ENCODE measurements at regions not wholly inside any gene's neighbourhood (a gene's known extent, or its start where the extent isn't known, plus 50 kb on each side); places are given as distances from the start of the nearest gene placed in this dataset.

DNA sequence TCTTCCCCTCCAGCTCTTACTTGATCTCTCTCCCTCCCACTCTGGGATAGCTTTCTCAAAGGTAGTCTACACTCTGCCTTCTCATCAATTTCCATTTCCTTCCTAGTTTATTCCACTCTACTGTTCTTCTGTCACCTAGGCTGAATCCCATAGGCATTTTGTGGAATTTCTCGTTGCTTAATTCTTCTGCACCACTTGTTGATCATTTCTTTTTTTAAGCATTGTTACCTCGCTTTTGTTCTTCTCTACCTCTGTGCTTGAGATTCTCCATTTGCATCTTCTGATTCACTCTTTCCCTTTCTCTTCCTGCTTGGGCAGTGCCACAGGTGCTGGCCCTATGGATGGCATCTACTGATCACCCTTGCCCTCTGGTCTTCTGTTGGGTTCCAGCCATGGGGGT lies 567.2 kb downstream of the CDH26 start:
- Histone ChIP-seq H3K79me2 (ENCODE audit: insufficient read depth) (no peaks in the 10 kb centered on the region), H3K27ac (ENCODE audit: low read depth in 2 of 2, low read length in 1 of 2) (no peak overlapping the region), H3K9ac (no peak overlapping the region), H3K9me2 (no peaks in the 10 kb centered on the region), H3K4me2 (no peak overlapping the region), H3K4me3 (ENCODE audit: low read depth in 2 of 2, low read length in 1 of 2) (no peak overlapping the region), H4K20me1 (ENCODE audit: insufficient read depth) (no peaks in the 10 kb centered on the region), H2AFZ (ENCODE audit: low read depth) (no peak overlapping the region), H3K36me3 (replicated peaks in 1 of 2; ENCODE audit: control insufficient read depth in 1 of 2, insufficient read depth in 2 of 2, low read length in 1 of 2) (no peaks in the 10 kb centered on the region), H3K4me1 (ENCODE audit: control insufficient read depth in 1 of 2, insufficient read depth in 2 of 2, low read depth in 1 of 2, low read length in 1 of 2) (no peaks in the 10 kb centered on the region), H3F3A (replicated peaks; ENCODE audit: insufficient read depth) (no peaks in the 10 kb centered on the region), H3K27me3 (ENCODE audit: insufficient read depth) (no peaks in the 10 kb centered on the region), H3K9me3 (no peaks in the 10 kb centered on the region)
- TF ChIP-seq YY1 (IDR thresholded peaks at IDR 0.05; ENCODE audit: low read depth) (no peak), EP300 (IDR thresholded peaks at IDR 0.05; ENCODE audit: borderline replicate concordance in 1 of 2, low read depth in 1 of 2, low read length in 1 of 2) (no peak), RCOR1 (IDR thresholded peaks at IDR 0.05; ENCODE audit: low read length) (no peak), FOSL2 (IDR thresholded peaks at IDR 0.05; ENCODE audit: borderline replicate concordance, low read depth) (no peak), GABPA (IDR thresholded peaks at IDR 0.05; ENCODE audit: low read depth) (no peak), RAD21 (IDR thresholded peaks at IDR 0.05; ENCODE audit: low read length) (no peak), RXRA (IDR thresholded peaks at IDR 0.05; ENCODE audit: borderline replicate concordance, low read depth) (no peak), RFX5 (IDR thresholded peaks at IDR 0.05; ENCODE audit: low read length) (no peak)
- TF ChIP-seq, protein P1, sequence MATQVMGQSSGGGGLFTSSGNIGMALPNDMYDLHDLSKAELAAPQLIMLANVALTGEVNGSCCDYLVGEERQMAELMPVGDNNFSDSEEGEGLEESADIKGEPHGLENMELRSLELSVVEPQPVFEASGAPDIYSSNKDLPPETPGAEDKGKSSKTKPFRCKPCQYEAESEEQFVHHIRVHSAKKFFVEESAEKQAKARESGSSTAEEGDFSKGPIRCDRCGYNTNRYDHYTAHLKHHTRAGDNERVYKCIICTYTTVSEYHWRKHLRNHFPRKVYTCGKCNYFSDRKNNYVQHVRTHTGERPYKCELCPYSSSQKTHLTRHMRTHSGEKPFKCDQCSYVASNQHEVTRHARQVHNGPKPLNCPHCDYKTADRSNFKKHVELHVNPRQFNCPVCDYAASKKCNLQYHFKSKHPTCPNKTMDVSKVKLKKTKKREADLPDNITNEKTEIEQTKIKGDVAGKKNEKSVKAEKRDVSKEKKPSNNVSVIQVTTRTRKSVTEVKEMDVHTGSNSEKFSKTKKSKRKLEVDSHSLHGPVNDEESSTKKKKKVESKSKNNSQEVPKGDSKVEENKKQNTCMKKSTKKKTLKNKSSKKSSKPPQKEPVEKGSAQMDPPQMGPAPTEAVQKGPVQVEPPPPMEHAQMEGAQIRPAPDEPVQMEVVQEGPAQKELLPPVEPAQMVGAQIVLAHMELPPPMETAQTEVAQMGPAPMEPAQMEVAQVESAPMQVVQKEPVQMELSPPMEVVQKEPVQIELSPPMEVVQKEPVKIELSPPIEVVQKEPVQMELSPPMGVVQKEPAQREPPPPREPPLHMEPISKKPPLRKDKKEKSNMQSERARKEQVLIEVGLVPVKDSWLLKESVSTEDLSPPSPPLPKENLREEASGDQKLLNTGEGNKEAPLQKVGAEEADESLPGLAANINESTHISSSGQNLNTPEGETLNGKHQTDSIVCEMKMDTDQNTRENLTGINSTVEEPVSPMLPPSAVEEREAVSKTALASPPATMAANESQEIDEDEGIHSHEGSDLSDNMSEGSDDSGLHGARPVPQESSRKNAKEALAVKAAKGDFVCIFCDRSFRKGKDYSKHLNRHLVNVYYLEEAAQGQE (IDR thresholded peaks at IDR 0.05; ENCODE audit: low read depth, low read length) = no peak
- TF ChIP-seq, protein P2, sequence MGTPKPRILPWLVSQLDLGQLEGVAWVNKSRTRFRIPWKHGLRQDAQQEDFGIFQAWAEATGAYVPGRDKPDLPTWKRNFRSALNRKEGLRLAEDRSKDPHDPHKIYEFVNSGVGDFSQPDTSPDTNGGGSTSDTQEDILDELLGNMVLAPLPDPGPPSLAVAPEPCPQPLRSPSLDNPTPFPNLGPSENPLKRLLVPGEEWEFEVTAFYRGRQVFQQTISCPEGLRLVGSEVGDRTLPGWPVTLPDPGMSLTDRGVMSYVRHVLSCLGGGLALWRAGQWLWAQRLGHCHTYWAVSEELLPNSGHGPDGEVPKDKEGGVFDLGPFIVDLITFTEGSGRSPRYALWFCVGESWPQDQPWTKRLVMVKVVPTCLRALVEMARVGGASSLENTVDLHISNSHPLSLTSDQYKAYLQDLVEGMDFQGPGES (IDR thresholded peaks at IDR 0.05; ENCODE audit: low read depth, low read length) = no peak
- TF ChIP-seq, protein P3, sequence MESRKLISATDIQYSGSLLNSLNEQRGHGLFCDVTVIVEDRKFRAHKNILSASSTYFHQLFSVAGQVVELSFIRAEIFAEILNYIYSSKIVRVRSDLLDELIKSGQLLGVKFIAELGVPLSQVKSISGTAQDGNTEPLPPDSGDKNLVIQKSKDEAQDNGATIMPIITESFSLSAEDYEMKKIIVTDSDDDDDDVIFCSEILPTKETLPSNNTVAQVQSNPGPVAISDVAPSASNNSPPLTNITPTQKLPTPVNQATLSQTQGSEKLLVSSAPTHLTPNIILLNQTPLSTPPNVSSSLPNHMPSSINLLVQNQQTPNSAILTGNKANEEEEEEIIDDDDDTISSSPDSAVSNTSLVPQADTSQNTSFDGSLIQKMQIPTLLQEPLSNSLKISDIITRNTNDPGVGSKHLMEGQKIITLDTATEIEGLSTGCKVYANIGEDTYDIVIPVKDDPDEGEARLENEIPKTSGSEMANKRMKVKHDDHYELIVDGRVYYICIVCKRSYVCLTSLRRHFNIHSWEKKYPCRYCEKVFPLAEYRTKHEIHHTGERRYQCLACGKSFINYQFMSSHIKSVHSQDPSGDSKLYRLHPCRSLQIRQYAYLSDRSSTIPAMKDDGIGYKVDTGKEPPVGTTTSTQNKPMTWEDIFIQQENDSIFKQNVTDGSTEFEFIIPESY (IDR thresholded peaks at IDR 0.05; ENCODE audit: borderline replicate concordance, low read depth) = no peak
- TF ChIP-seq, protein P4, sequence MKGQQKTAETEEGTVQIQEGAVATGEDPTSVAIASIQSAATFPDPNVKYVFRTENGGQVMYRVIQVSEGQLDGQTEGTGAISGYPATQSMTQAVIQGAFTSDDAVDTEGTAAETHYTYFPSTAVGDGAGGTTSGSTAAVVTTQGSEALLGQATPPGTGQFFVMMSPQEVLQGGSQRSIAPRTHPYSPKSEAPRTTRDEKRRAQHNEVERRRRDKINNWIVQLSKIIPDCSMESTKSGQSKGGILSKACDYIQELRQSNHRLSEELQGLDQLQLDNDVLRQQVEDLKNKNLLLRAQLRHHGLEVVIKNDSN (IDR thresholded peaks at IDR 0.05; ENCODE audit: borderline replicate concordance, low read depth) = no peak
- 13% methylated on average over 2 of the region's 2 CpGs for WGBS (ENCODE audit: low lambda C conversion rate)
- CTCF ChIA-PET = no interaction called here
- POLR2A ChIA-PET = no interaction called here
- no peak for DNase-seq

All from SK-N-SH (cell line).